NT2/D1 (cell line): ENCODE measurements at regions not wholly inside any gene's neighbourhood (a gene's known extent, or its start where the extent isn't known, plus 50 kb on each side); places are given as distances from the start of the nearest gene placed in this dataset.

Experiments
- YY1 ChIP-seq: IDR thresholded peaks from 2 replicates; pipeline ENCODE4 v1.6.1; 2011; ENCODE audit not compliant: insufficient read length, insufficient read depth
- ZNF274 ChIP-seq: IDR thresholded peaks from 2 replicates; pipeline ENCODE4 v1.6.1; 2011; ENCODE audit warnings: mild to moderate bottlenecking, low read depth, low read length

DNA sequence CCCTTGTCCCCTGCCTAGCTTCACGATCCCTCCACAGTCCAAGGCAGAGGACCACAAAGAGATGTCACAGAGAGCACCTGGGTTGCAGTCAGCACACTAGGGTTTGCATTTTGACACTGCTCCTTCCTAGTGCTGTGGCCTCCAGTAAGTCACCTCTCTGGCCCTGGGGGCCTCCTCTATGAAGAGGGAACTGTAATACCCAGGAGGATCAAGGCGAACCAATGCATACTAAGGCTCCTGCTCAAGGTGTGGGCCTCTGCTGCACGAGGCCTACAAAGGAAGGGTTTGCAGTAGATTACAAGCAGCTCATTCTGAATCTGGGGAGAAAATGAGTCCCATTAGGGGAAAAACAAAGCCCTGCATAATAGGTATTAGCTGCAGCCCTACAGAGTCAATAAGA lies 72.3 kb upstream of the FZD7 start:
- TF ChIP-seq YY1 (no peak), ZNF274 (no peak)
